ENCODE measurements at regions not wholly inside any gene's neighbourhood (a gene's known extent, or its start where the extent isn't known, plus 50 kb on each side); places are given as distances from the start of the nearest gene placed in this dataset.

- no peak overlapping the region for H3K27ac ChIP-seq
- H3K4me3 ChIP-seq: no peak overlapping the region
- no peak for TF ChIP-seq POLR2AphosphoS5 (IDR thresholded peaks at IDR 0.05)
- TF ChIP-seq CTCF (IDR thresholded peaks at IDR 0.05): no peak
- TF ChIP-seq POLR2A (IDR thresholded peaks at IDR 0.05): no peak
- intact Hi-C loops (cut with DNase I): no loop called here
- no peaks in the 10 kb centered on the region for H3K27me3 ChIP-seq (replicated peaks; ENCODE audit: insufficient read depth)
- DNase-seq (ENCODE audit: low spot score): no peak
- H3K4me1 ChIP-seq (replicated peaks): no peaks in the 10 kb centered on the region
- H3K9me3 ChIP-seq: no peaks in the 10 kb centered on the region
- H3K36me3 ChIP-seq: no peaks in the 10 kb centered on the region
Observed at GRCh38 chr5:5816960-5817359, 394.5 kb downstream of the ICE1 start.

GRCh38 chr5:5813441-5813840, 391.0 kb downstream of the ICE1 start:
- H3K36me3 ChIP-seq: no peaks in the 10 kb centered on the region
- no peak for TF ChIP-seq CTCF (IDR thresholded peaks at IDR 0.05)
- TF ChIP-seq POLR2AphosphoS5 (IDR thresholded peaks at IDR 0.05): no peak
- no peak for TF ChIP-seq POLR2A (IDR thresholded peaks at IDR 0.05)
- intact Hi-C loops (cut with DNase I): no loop called here
- H3K4me1 ChIP-seq (replicated peaks): no peaks in the 10 kb centered on the region
- no peak overlapping the region for H3K4me3 ChIP-seq
- no peak overlapping the region for H3K27ac ChIP-seq
- 35% methylated on average over 5 of the region's 5 CpGs for WGBS
- no peak for DNase-seq (ENCODE audit: low spot score)
- no peaks in the 10 kb centered on the region for H3K27me3 ChIP-seq (replicated peaks; ENCODE audit: insufficient read depth)
- H3K9me3 ChIP-seq: no peaks in the 10 kb centered on the region

DNA sequence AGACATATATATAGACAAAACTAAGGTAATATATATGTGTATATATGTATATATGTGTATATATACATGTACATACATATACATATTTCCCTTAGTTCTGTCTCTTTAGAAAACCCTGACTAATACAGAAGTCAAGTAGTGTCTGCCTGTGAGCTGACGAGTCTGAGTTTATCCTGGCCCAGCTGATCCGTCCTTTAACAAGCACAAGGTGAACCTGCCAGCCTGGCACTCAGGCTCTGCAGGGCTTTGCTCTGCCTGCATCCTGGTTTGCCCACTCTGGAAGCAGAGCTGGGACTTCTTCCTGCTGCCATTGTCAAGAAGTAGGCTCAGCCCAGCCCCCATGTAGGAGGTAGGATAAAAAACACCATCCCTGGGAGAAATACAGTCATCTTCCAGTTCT, 388.0 kb downstream of the ICE1 start:
- Histone ChIP-seq H3K27me3 (replicated peaks; ENCODE audit: insufficient read depth) (no peaks in the 10 kb centered on the region), H3K4me3 (no peak overlapping the region), H3K9me3 (no peaks in the 10 kb centered on the region), H3K4me1 (replicated peaks) (no peaks in the 10 kb centered on the region), H3K36me3 (no peaks in the 10 kb centered on the region), H3K27ac (no peak overlapping the region)
- intact Hi-C loops (cut with DNase I): no loop called here
- no peak for TF ChIP-seq CTCF (IDR thresholded peaks at IDR 0.05)
- TF ChIP-seq POLR2AphosphoS5 (IDR thresholded peaks at IDR 0.05): no peak
- no peak for TF ChIP-seq POLR2A (IDR thresholded peaks at IDR 0.05)
- 34% methylated on average over 2 of the region's 2 CpGs for WGBS
- DNase-seq (ENCODE audit: low spot score): no peak

DNA sequence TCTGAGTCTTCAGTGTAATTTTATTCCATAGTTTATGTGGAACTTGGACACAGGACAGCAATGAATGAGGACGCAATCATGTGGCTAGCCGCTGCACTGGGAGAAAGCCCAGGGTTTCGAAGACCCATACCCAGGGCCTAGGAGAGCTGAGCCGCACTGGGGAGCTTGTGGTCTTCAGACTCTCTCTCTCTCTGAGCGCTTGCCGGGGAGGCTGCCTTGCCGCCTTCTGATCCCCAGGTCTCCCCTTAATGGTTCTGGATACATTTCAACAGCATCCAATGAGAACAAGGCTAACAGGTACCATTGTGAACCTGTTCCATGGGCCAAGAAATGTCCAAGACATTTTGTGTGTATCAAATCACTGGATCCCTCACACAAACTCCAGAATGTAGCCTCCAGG, 383.4 kb downstream of the ICE1 start:
- no peak for DNase-seq (ENCODE audit: low spot score)
- no peak for TF ChIP-seq POLR2AphosphoS5 (IDR thresholded peaks at IDR 0.05)
- H3K36me3 ChIP-seq: no peaks in the 10 kb centered on the region
- H3K27ac ChIP-seq: no peak overlapping the region
- H3K27me3 ChIP-seq (replicated peaks; ENCODE audit: insufficient read depth): no peaks in the 10 kb centered on the region
- no peak overlapping the region for H3K4me3 ChIP-seq
- H3K4me1 ChIP-seq (replicated peaks): no peaks in the 10 kb centered on the region
- whole genome bisulfite sequencing: 94% methylated on average over 7 of the region's 7 CpGs
- H3K9me3 ChIP-seq: no peaks in the 10 kb centered on the region
- intact Hi-C loops (cut with DNase I): no loop called here

GRCh38 chr5:5804478-5805233, 382.2 kb downstream of the ICE1 start:
- H3K4me1 ChIP-seq (replicated peaks): no peaks in the 10 kb centered on the region
- TF ChIP-seq POLR2A (IDR thresholded peaks at IDR 0.05) (no peak), CTCF (IDR thresholded peaks at IDR 0.05) (no peak), POLR2AphosphoS5 (IDR thresholded peaks at IDR 0.05) (no peak)
- H3K27ac ChIP-seq: no peak overlapping the region
- WGBS: 88% methylated on average over 8 of the region's 8 CpGs
- no peaks in the 10 kb centered on the region for H3K9me3 ChIP-seq
- intact Hi-C loops (cut with DNase I): no loop called here
- H3K36me3 ChIP-seq: no peaks in the 10 kb centered on the region
- DNase-seq (ENCODE audit: low spot score): no peak
- no peaks in the 10 kb centered on the region for H3K27me3 ChIP-seq (replicated peaks; ENCODE audit: insufficient read depth)
- no peak overlapping the region for H3K4me3 ChIP-seq
